ENCODE measurements at regions not wholly inside any gene's neighbourhood (a gene's known extent, or its start where the extent isn't known, plus 50 kb on each side); places are given as distances from the start of the nearest gene placed in this dataset.

DNA sequence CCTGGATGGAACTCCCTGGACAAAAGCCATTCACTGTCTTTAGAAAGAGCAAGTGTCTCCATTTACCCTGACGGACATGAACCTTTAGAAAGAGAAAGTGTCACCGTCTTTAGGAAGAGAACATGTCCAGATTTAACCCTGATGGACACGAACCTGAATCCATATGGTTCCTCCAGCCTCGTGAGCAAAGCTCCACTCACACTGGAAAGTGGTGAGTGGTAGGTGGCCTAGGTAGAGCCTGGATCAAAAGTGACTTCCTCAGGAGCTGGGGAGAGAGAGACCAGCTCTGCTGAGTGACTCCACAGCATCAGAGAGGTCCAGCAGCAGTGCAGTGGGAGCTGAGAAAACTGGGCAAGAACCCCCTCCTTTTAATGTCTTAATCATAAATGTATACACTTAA, 59.8 kb upstream of the IRS2 start:
- no peak for DNase-seq

DNA sequence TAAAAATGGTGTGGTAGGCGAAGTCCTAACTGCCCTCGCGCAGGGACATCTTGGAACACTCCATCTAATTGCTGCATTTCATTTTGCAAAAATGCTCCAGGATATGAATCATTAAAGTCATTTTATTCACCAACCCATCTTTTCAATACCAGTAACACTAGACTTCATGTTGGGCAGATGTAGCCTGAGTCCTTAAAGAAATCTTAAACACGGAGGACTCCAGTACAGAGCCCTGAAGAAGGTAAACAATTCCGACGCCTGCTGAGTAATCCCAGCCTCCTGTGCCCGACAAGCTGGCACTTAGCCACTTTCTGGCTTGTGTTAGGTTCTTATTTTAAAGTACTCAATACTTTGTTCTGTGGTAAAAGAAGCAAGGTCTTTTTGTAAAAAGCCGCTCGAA, 58.0 kb upstream of the IRS2 start:
- DNase-seq = no peak

DNA sequence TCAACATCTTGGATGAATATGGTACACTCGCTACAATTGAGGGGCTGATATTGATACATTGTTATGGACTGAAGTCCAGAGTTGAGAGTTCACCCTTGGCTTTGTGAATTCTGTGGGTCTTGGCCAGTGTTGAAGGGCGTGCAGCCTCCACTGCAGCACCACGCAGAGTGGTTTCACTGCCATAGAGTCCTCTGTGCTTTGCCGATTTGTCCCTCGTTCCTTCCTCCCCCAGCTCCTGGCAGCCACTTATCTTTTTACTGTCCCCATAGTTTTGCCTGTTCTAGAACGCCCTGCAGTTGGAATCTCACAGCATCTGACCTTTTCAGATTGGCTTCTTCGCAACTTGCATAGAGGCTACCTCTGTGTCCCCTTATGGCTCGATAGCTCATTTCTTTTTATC, 57.3 kb upstream of the IRS2 start:
- no peak for DNase-seq

DNA sequence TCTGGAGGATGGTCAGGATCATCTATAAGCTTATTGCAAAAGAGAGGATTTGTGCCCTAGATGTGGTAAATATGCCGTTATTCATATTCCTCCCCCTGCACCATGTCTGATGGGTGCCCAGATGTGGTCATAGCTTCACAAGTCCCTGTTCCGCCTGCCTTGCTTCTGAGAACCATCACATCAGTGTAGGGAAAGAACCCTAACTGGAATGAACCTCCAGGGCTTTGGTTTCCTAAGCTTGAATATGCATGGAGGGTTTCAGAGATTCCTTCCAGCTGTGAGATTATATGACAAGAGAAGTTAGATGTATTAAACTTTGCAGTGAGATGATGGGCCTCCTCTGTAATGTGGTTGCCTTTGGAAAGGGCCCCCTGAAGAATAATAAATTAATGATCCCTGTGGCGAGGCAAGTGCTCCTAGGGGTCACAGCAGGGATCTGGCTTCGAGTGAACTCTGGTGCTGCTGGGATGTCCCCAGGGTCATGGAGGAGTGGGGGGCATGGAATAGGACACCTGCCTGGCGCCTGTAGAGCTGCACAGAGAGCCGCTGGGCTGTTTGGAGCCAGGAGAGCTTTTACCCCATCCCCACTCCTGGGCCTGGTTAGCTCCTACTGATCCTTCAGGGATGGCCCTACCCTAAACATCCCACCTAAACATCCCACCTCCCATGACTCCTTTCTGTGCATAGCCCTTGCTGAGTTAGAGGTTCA, 56.0 kb upstream of the IRS2 start:
- no peak for DNase-seq

DNA sequence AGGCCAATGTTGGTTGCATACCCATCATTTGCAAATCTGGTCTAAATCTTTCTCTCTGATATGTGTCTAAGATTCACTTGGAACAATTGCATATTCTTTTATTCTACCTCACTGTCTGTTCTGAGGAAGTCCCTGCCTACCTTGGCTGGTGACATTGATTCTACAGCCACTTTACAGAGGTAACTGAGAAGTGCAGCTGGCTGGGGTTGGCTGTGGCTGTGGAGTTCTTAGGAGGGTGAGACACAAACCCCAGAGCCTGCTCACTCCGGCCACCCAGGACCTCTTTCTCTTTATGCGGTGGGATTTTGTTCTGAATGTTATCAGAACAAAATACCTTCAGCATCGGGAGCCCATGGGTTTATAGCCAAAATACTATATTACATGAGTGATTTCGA, 54.5 kb upstream of the IRS2 start:
- DNase-seq = no peak

DNA sequence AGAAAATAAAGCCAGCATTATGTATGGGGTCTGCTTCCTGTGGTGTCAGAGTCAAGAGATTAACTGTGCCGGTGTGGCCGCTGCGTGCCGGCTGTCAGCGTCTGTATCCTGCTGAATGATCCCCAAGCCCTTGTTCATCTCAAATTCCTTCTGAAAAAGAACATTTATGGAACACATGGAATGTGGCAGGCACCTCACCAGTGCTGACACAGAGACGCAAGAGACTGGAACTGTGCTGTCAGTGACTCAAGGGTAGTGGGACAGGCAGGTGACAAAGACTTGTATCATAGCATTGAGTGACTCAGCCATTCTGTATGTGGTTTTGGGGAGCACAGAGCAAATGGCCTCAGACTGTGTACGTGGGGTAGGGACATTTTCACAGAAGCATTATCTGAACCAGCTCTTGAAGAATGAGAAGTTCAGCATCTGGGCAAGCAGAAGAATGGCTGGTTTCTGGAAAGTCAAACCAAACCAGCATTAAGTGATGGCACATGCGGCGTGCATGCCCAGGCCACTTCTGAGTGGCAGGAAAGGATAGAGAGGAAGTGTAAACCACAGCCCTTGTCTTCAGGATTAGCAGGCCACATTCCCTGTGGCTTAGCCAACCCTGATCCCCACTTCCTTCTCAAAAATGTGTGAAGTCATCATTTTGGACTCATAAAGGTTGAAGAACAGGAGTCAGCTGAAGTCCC, 54.0 kb upstream of the IRS2 start:
- DNase-seq = no peak

DNA sequence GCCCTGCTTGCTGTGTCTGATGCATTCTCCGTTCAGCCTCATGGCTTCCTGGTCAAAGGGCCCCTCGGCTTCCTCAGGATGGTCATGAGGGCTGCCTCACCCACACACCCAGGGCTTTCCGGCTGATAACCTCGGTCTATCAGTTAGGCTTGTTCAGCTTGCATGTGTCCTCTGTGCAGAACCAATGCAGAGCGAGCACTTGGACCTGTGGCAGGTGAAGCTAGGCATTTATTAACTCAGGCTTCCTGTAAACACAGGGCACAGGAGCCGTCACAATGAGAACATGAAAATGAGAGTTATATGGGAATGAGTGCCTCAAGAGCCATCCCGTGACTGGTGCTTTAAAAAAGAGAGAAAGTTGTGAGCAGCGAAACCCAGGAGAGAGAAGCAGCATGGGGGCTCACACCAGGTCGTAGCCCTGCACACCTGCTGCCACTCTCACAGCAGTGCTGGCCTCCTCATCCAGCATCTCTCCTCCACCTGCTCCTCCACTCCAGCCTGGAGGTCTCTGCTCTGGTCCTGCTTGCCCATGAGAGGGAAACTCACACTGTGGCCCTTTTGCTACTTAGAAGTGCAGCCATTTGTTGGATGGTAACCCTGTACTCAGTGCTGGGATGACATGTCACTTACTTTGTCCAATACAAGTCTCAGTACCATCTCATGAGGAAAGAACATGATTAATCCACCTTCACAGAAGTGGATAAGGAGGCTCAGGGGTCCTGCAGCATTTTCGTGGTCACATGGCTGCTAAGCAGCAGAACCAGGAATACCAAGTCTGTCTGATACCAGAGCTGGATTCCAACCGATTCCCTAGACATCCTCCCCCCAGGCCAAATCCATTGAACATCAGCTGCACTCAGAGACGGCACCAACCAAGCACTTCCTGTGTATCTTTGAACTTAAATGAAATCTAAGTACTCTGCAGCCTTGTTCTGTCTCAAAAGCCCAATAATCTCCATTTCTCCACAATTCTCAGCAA, 50.5 kb upstream of the IRS2 start:
- DNase-seq = no peak

Measured in CD4-positive, alpha-beta T cell treated with Interleukin-15 for 1 hour (primary cell).